Neutrophil (primary cell): ENCODE measurements at regions not wholly inside any gene's neighbourhood (a gene's known extent, or its start where the extent isn't known, plus 50 kb on each side); places are given as distances from the start of the nearest gene placed in this dataset.

Experiments used
- H3K27ac ChIP-seq: fragments of 200-600 bp; sonication (generic); 2 replicates; pipeline ENCODE4 v1.5.1; 2016; ENCODE audit warnings: mild to moderate bottlenecking, moderate library complexity
- H3K27me3 ChIP-seq: fragments of 200-600 bp; sonication (generic); 2 replicates; pipeline ENCODE4 v1.6.0; 2016; ENCODE audit warnings: mild to moderate bottlenecking
- H3K36me3 ChIP-seq: fragments of 200-600 bp; sonication (generic); 2 replicates; pipeline ENCODE4 v1.5.1; 2017
- H3K4me1 ChIP-seq, 2 experiments: fragments of 200-600 bp in 1 of 2; sonication (generic) in 1 of 2; 1 replicate in 1 of 2; 2 replicates in 1 of 2; pipeline versions ENCODE4 v1.5.1 to v1.6.1; 2013 to 2016; ENCODE audit warnings: low read depth in 1 of 2, low read length in 1 of 2, mild to moderate bottlenecking in 1 of 2, moderate library complexity in 1 of 2; ENCODE audit not compliant: control insufficient read depth in 1 of 2, insufficient read depth in 1 of 2
- H3K4me3 ChIP-seq, 2 experiments: fragments of 200-600 bp in 1 of 2; sonication (generic) in 1 of 2; 1 replicate in 1 of 2; 2 replicates in 1 of 2; pipeline ENCODE4 v1.5.1; 2013 to 2016; ENCODE audit warnings: low read depth in 1 of 2, low read length in 1 of 2, mild to moderate bottlenecking in 1 of 2, moderate library complexity in 1 of 2
- H3K9me3 ChIP-seq: fragments of 200-600 bp; sonication (generic); 2 replicates; pipeline ENCODE4 v1.5.1; 2016
- CTCF ChIP-seq: fragments of 200-600 bp; sonication (generic); IDR thresholded peaks from 2 replicates; pipeline ENCODE4 v1.5.1; 2016; ENCODE audit warnings: antibody characterized with exemption

DNA sequence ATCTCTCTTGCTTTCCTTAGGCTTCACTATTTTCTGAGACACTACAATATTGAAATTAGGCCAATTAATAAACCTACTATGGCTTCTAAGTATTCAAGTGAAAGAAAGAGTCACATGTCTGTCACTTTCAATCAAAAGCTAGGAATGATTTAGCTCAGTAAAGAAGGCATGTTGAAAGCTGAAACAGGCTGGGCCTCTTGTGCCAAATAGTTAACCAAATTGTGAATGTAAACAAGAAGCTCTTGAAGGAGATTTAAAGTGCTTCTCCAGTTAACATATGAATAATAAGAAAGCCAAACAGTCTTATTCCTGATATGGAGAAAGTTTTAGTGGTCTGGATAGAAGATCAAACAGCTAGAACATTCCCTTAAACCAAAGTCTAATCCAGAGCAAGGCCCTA lies 236.3 kb downstream of the OTOR start:
- no peaks in the 10 kb centered on the region for H3K36me3 ChIP-seq
- H3K9me3 ChIP-seq, result no peaks in the 10 kb centered on the region
- H3K27me3 ChIP-seq, result no peaks in the 10 kb centered on the region
- H3K4me3 ChIP-seq, result no peak overlapping the region
- H3K4me1 ChIP-seq, result no peaks in the 10 kb centered on the region
- H3K27ac ChIP-seq, result no peak overlapping the region
- TF ChIP-seq CTCF, result no peak

GRCh38 chr20:17003170-17003870 lies 223.5 kb upstream of the PCSK2 start:
- Histone ChIP-seq H3K4me3 (no peak overlapping the region), H3K4me1 (no peaks in the 10 kb centered on the region), H3K9me3 (no peaks in the 10 kb centered on the region), H3K36me3 (no peaks in the 10 kb centered on the region), H3K27ac (no peak overlapping the region), H3K27me3 (no peaks in the 10 kb centered on the region)
- no peak for TF ChIP-seq CTCF

- Histone ChIP-seq H3K4me3 (no peak overlapping the region), H3K36me3 (no peaks in the 10 kb centered on the region), H3K27ac (no peak overlapping the region), H3K4me1 (no peaks in the 10 kb centered on the region), H3K9me3 (no peaks in the 10 kb centered on the region), H3K27me3 (no peaks in the 10 kb centered on the region)
- TF ChIP-seq CTCF, result no peak
Observed at GRCh38 chr20:17010181-17010580, 216.7 kb upstream of the PCSK2 start.

GRCh38 chr20:17012546-17013226 lies 214.2 kb upstream of the PCSK2 start:
- H3K4me3 ChIP-seq, result no peak overlapping the region
- H3K36me3 ChIP-seq, result no peaks in the 10 kb centered on the region
- no peak for TF ChIP-seq CTCF
- no peaks in the 10 kb centered on the region for H3K9me3 ChIP-seq
- no peak overlapping the region for H3K27ac ChIP-seq
- no peaks in the 10 kb centered on the region for H3K27me3 ChIP-seq
- H3K4me1 ChIP-seq, result no peaks in the 10 kb centered on the region

DNA sequence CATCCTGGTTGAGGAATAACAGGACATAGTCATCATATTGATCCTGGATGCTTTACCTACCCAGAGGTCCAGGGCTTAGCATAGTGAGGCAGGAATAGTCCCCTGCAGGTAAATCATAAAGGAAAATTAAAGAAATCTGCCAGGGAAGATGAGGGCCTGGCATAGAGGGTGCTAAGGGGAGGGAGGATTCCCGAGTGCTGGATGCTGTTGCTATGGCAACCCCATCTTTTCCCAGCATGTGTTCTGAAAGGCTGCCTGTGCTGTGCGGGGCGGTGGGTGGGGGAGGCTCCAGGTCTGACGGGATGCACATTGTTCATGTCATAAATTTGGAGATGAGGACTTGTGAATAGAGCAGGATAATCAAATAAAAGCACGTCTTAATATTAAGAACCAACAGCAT lies 212.6 kb upstream of the PCSK2 start:
- Histone ChIP-seq H3K4me3 (no peak overlapping the region), H3K27me3 (no peaks in the 10 kb centered on the region), H3K36me3 (no peaks in the 10 kb centered on the region), H3K27ac (no peak overlapping the region), H3K9me3 (no peaks in the 10 kb centered on the region), H3K4me1 (no peaks in the 10 kb centered on the region)
- TF ChIP-seq CTCF, result no peak
